ENCODE measurements at regions not wholly inside any gene's neighbourhood (a gene's known extent, or its start where the extent isn't known, plus 50 kb on each side); places are given as distances from the start of the nearest gene placed in this dataset.

GRCh38 chr2:58984731-58985130 is 743.6 kb upstream of the FANCL start:
- TF ChIP-seq CTCF (IDR thresholded peaks at IDR 0.05; ENCODE audit: control insufficient read depth, extremely low read depth, insufficient read depth), result no peak
- DNase-seq (ENCODE audit: low read depth), result no peak
- no peak overlapping the region for H3K4me3 ChIP-seq (ENCODE audit: low read depth, low read length)

GRCh38 chr2:58983111-58983510 is 742.0 kb upstream of the FANCL start:
- no peak for TF ChIP-seq CTCF (IDR thresholded peaks at IDR 0.05; ENCODE audit: control insufficient read depth, extremely low read depth, insufficient read depth)
- H3K4me3 ChIP-seq (ENCODE audit: low read depth, low read length), result no peak overlapping the region
- no peak for DNase-seq (ENCODE audit: low read depth)

- H3K4me3 ChIP-seq (ENCODE audit: low read depth, low read length), result no peak overlapping the region
- TF ChIP-seq CTCF (IDR thresholded peaks at IDR 0.05; ENCODE audit: control insufficient read depth, extremely low read depth, insufficient read depth), result no peak
- DNase-seq (ENCODE audit: low read depth), result no peak
Measured at GRCh38 chr2:58981237-58981636, 740.1 kb upstream of the FANCL start.

GRCh38 chr2:58976375-58977071 is 735.4 kb upstream of the FANCL start:
- no peak for TF ChIP-seq CTCF (IDR thresholded peaks at IDR 0.05; ENCODE audit: control insufficient read depth, extremely low read depth, insufficient read depth)
- no peak for DNase-seq (ENCODE audit: low read depth)
- no peak overlapping the region for H3K4me3 ChIP-seq (ENCODE audit: low read depth, low read length)

- DNase-seq (ENCODE audit: low read depth), result no peak
- TF ChIP-seq CTCF (IDR thresholded peaks at IDR 0.05; ENCODE audit: control insufficient read depth, extremely low read depth, insufficient read depth), result no peak
- no peak overlapping the region for H3K4me3 ChIP-seq (ENCODE audit: low read depth, low read length)
Measured at GRCh38 chr2:58974881-58975280, 733.8 kb upstream of the FANCL start.

GRCh38 chr2:58974426-58974825 is 733.3 kb upstream of the FANCL start:
- no peak overlapping the region for H3K4me3 ChIP-seq (ENCODE audit: low read depth, low read length)
- no peak for DNase-seq (ENCODE audit: low read depth)
- no peak for TF ChIP-seq CTCF (IDR thresholded peaks at IDR 0.05; ENCODE audit: control insufficient read depth, extremely low read depth, insufficient read depth)

- no peak for TF ChIP-seq CTCF (IDR thresholded peaks at IDR 0.05; ENCODE audit: control insufficient read depth, extremely low read depth, insufficient read depth)
- no peak overlapping the region for H3K4me3 ChIP-seq (ENCODE audit: low read depth, low read length)
- no peak for DNase-seq (ENCODE audit: low read depth)
Measured at GRCh38 chr2:58973811-58974281, 732.7 kb upstream of the FANCL start.
